Esophagus squamous epithelium (tissue), 5 donors: ENCODE measurements at regions not wholly inside any gene's neighbourhood (a gene's known extent, or its start where the extent isn't known, plus 50 kb on each side); places are given as distances from the start of the nearest gene placed in this dataset.

Experiments used
- DNase-seq: peaks from one replicate; lab custom pipeline; 2025; lab: John Stamatoyannopoulos, UW
- H3K27ac ChIP-seq, 4 donors: fragments of 200-600 bp; sonication (generic); one replicate each; pipeline ENCODE4 v1.5.1; 2016 to 2019; ENCODE audit warnings: mild to moderate bottlenecking in 1 of 4
- H3K27me3 ChIP-seq, 4 donors: fragments of 200-600 bp; sonication (generic); 1 replicate in 3 of 4; 2 replicates in 1 of 4; pipeline versions ENCODE4 v1.5.1 to v1.6.0; 2017 to 2021; ENCODE audit warnings: antibody characterized with exemption in 1 of 4
- H3K36me3 ChIP-seq, 3 donors: fragments of 200-600 bp; sonication (generic); one replicate each; pipeline ENCODE4 v1.5.1; 2016 to 2019
- H3K4me1 ChIP-seq, 3 donors: fragments of 200-600 bp; sonication (generic); one replicate each; pipeline ENCODE4 v1.5.1; 2017 to 2019
- H3K4me3 ChIP-seq, 4 donors: fragments of 200-600 bp; sonication (generic); 1 replicate in 3 of 4; 2 replicates in 1 of 4; pipeline ENCODE4 v1.5.1; 2016 to 2019; ENCODE audit warnings: mild to moderate bottlenecking in 2 of 4, moderate library complexity in 1 of 4
- H3K9me3 ChIP-seq, 3 donors: fragments of 200-600 bp; sonication (generic); one replicate each; pipeline ENCODE4 v1.5.1; 2016 to 2019
- POLR2A ChIP-seq, 4 donors: fragments of 450-650 bp; IDR thresholded peaks; one replicate each; pipeline ENCODE4 v1.6.1; 2017; ENCODE audit warnings: antibody characterized with exemption in 4 of 4, mild to moderate bottlenecking in 4 of 4, moderate library complexity in 3 of 4
- WGBS, 2 donors: methylation state at CpG; one replicate each; pipeline ENCODE4 v1.1.5; 2018; 5-methylcytosine and 5-hydroxymethylcytosine counted together
- intact Hi-C: fragments of 100-400 bp; cut with DNase I; formaldehyde crosslinking; loops from one replicate; pipeline ENCODE4 v1.15.0; 2022
- TF ChIP-seq, protein P1 (sequence below), 6 experiments: fragments of 450-650 bp in 4 of 6; fragments of 200-600 bp in 2 of 6; sonication (generic) in 2 of 6; IDR thresholded peaks; one replicate each; pipeline ENCODE4 v1.5.1; 2016 to 2019; ENCODE audit warnings: antibody characterized with exemption in 6 of 6, mild to moderate bottlenecking in 4 of 6, moderate library complexity in 4 of 6
- donor health status: DM: yes; HTN: yes; CAD: no.

DNA sequence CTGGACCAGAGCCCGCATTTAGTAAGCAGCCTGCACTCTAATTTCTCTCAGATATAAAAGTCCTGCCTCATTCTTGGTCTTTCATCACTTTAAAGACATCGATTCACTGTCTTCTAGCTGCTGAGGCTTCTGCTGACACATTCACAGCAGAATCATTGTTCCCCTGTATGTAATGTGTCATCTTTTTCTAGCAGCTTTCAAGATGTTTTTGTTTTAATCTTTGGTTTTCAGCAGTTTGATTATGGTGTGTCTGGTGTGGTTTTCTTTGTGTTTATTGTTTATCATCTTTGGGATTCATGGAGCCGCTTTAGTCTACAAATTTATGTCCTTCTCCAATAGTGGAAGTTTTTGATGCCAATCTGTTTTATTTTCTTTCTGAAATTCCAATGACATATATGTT lies 157.3 kb upstream of the STMND1 start:
- intact Hi-C loops = no loop called here
- no peak for DNase-seq
- no peaks in the 10 kb centered on the region for H3K9me3 ChIP-seq

DNA sequence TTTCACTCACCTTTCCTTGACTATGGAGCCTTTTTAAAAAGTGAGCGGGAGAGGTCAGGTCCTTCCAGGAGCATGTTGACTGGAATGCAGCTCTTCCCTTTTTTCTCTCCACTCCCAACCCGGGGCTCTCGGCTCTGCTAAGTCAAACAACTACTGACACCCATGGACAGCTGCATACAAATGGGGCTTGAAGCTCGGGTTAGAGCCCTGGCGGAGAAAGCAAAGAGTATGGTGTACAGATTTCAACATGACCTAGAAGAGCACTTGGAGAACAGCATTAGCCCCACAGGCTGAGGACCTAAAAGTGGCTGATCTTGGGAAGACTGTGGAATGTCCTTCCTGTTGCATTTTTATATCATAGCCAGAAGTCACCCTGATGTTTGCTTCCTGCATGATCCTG lies 162.0 kb upstream of the STMND1 start:
- no peak overlapping the region for H3K27ac ChIP-seq
- no peak for DNase-seq
- intact Hi-C loops = no loop called here
- TF ChIP-seq, protein P1, sequence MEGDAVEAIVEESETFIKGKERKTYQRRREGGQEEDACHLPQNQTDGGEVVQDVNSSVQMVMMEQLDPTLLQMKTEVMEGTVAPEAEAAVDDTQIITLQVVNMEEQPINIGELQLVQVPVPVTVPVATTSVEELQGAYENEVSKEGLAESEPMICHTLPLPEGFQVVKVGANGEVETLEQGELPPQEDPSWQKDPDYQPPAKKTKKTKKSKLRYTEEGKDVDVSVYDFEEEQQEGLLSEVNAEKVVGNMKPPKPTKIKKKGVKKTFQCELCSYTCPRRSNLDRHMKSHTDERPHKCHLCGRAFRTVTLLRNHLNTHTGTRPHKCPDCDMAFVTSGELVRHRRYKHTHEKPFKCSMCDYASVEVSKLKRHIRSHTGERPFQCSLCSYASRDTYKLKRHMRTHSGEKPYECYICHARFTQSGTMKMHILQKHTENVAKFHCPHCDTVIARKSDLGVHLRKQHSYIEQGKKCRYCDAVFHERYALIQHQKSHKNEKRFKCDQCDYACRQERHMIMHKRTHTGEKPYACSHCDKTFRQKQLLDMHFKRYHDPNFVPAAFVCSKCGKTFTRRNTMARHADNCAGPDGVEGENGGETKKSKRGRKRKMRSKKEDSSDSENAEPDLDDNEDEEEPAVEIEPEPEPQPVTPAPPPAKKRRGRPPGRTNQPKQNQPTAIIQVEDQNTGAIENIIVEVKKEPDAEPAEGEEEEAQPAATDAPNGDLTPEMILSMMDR (IDR thresholded peaks at IDR 0.05) = no peak
- no peak for TF ChIP-seq POLR2A (IDR thresholded peaks at IDR 0.05)
- H3K27me3 ChIP-seq = no peaks in the 10 kb centered on the region
- H3K4me1 ChIP-seq = no peaks in the 10 kb centered on the region
- H3K4me3 ChIP-seq = no peak overlapping the region
- no peaks in the 10 kb centered on the region for H3K9me3 ChIP-seq
- 68 to 73% methylated on average over 5 of the region's 5 CpGs for WGBS, 2 donors
- H3K36me3 ChIP-seq = no peaks in the 10 kb centered on the region

More for the DNA sequence above, 157.3 kb upstream of the STMND1 start:
- no peaks in the 10 kb centered on the region for H3K36me3 ChIP-seq
- no peak overlapping the region for H3K27ac ChIP-seq
- H3K4me3 ChIP-seq = no peak overlapping the region
- H3K4me1 ChIP-seq = peaks cover 0 to 17% (median 5%) of the 10 kb centered on the region in 3 donors
- 68 to 92% methylated on average over 3 of the region's 3 CpGs for WGBS, 2 donors
- H3K27me3 ChIP-seq = no peaks in the 10 kb centered on the region
- TF ChIP-seq POLR2A (IDR thresholded peaks at IDR 0.05) = no peak
- TF ChIP-seq, protein P1 (IDR thresholded peaks at IDR 0.05) = no peak

DNA sequence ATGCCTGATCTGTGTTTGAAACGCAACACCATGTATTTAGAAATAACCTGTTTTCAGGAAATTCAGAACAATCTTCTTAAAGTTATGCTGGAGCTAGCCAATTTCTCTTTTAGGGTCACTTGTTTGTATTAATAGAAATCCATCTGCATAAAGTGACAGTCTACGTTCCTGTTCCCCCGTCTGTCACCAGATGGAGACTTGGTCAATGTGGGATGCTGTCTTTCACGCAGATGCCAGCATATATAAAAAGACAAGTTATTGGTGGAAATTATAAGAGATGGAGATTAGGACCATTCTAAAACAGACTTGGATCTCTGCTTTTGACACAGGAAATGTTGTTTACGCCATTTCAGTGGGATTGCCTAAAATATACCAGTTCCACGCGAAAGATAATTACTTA lies 162.5 kb upstream of the STMND1 start:
- no peaks in the 10 kb centered on the region for H3K9me3 ChIP-seq
- DNase-seq = no peak
- no peaks in the 10 kb centered on the region for H3K36me3 ChIP-seq
- no peaks in the 10 kb centered on the region for H3K27me3 ChIP-seq
- TF ChIP-seq POLR2A (IDR thresholded peaks at IDR 0.05) = no peak
- TF ChIP-seq, protein P1 (IDR thresholded peaks at IDR 0.05) = no peak
- no peaks in the 10 kb centered on the region for H3K4me1 ChIP-seq
- H3K4me3 ChIP-seq = no peak overlapping the region
- H3K27ac ChIP-seq = no peak overlapping the region
- 80% methylated on average over 7 of the region's 7 CpGs for WGBS, 2 donors
- intact Hi-C loops = no loop called here

DNA sequence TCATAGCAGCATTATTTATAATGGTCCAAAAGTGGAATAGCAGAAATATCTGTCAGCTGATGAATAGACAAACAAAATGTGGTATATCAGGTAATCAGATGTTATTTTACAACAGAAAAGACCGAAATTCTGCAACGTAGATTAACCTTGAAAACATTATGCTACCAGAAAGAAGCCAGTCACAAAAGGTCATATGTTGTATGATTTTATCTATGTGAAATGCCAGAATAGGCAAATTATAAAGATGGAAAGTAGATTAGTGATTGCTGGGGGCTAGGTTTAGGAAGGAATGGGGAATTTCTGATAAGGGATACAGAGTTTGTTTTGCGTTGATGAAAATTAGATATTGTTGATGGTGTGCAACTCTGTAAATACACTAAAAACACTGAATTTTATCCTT lies 165.0 kb upstream of the STMND1 start:
- Histone ChIP-seq H3K27ac (no peak overlapping the region), H3K4me1 (no peaks in the 10 kb centered on the region), H3K4me3 (no peak overlapping the region), H3K9me3 (no peaks in the 10 kb centered on the region), H3K36me3 (no peaks in the 10 kb centered on the region), H3K27me3 (no peaks in the 10 kb centered on the region)
- DNase-seq = no peak
- no peak for TF ChIP-seq POLR2A (IDR thresholded peaks at IDR 0.05)
- TF ChIP-seq, protein P1 (IDR thresholded peaks at IDR 0.05) = no peak
- 91 to 95% methylated on average over 3 of the region's 3 CpGs for WGBS, 2 donors
- intact Hi-C loops = no loop called here

DNA sequence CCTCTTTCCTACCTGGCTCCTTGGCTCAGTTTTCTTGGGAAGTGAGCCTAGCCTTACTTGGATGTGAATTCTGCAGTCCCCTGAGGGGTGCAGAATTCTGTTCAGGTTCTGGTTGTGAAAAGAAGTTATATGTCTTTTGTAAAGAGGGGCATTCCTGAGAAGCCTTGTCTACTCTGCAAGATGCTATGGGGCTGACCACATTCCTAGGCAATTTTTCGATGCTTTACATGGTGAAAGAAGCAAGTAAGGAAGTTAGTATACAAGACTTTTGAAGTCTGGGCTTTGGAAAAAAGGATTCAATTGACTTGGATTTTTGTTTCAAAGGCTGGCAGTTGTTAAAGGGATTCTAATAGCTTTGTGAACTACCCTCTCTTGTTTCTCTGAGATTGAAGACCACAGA lies 167.9 kb upstream of the STMND1 start:
- TF ChIP-seq POLR2A (IDR thresholded peaks at IDR 0.05) = no peak
- TF ChIP-seq, protein P1 (IDR thresholded peaks at IDR 0.05) = no peak
- Histone ChIP-seq H3K27me3 (no peaks in the 10 kb centered on the region), H3K9me3 (no peaks in the 10 kb centered on the region)

More for the DNA sequence above, 167.9 kb upstream of the STMND1 start:
- H3K4me3 ChIP-seq = no peak overlapping the region
- H3K36me3 ChIP-seq = no peaks in the 10 kb centered on the region
- peaks cover 0 to 12% (median 0%) of the 10 kb centered on the region in 3 donors for H3K4me1 ChIP-seq
- no peak for DNase-seq
- no peak overlapping the region for H3K27ac ChIP-seq
- WGBS, 2 donors = 38 to 40% methylated on average over 1 of the region's 1 CpG
- intact Hi-C loops = no loop called here
